ENCODE measurements at regions not wholly inside any gene's neighbourhood (a gene's known extent, or its start where the extent isn't known, plus 50 kb on each side); places are given as distances from the start of the nearest gene placed in this dataset.

- peak; percentile 82 for DNase-seq (ENCODE audit: low read depth)
Observed at GRCh38 chr6:140977403-140977802, 1155.3 kb upstream of the GJE1 start.

- DNase-seq (ENCODE audit: low read depth) = no peak
Observed at GRCh38 chr6:140976806-140977205, 1155.9 kb upstream of the GJE1 start.

GRCh38 chr6:140970485-140970884 is 1162.2 kb upstream of the GJE1 start:
- peak; percentile 76 for DNase-seq (ENCODE audit: low read depth)

DNA sequence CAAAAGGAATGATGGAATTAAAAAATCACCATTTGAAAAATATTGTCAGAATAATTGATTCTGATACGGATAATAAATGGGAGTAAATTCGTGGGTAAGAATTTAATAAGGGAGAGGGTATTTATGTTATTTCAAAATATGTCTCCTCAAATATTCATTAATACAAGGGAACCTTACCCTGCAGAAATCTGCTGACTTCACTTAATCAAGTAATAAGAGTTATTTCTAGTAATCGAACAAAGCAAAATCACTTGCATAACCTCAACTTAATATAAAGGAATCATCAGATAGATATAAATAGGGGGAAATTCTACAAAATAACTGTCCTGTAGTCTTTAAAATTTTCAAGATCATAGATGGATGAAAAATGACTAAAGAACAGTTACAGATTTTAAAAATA is 1164.7 kb upstream of the GJE1 start:
- DNase-seq (ENCODE audit: low read depth) = no peak

GRCh38 chr6:140966676-140967075 is 1166.0 kb upstream of the GJE1 start:
- no peak for DNase-seq (ENCODE audit: low read depth)

GRCh38 chr6:140960566-140960965 is 1172.2 kb upstream of the GJE1 start:
- DNase-seq (ENCODE audit: low read depth) = no peak

DNA sequence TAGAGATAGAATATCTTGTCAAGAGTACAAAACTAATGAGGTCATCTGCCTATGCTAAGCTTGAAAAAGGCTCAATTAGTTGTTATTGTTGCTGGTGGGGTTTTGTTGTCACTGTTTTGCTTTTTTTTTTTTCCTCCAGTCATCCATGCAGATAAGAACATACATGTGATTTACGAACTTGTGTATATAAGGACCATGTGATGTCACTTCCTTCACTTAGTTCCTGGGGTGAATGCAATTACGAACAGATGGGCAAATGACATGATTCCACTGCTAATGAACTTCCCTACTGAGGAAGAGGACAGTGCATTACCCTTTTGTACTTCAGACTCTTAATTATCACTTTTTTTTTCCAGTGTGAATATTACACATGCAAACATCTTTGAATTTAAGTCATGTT is 1175.3 kb upstream of the GJE1 start:
- DNase-seq (ENCODE audit: low read depth) = no peak

- peak; percentile 57 for DNase-seq (ENCODE audit: low read depth)
Observed at GRCh38 chr6:140956571-140957369, 1176.0 kb upstream of the GJE1 start.

GRCh38 chr6:140940251-140940925 is 1192.3 kb upstream of the GJE1 start:
- no peak for DNase-seq (ENCODE audit: low read depth)

GRCh38 chr6:140932909-140933308 is 1199.8 kb upstream of the GJE1 start:
- no peak for DNase-seq (ENCODE audit: low read depth)

DNA sequence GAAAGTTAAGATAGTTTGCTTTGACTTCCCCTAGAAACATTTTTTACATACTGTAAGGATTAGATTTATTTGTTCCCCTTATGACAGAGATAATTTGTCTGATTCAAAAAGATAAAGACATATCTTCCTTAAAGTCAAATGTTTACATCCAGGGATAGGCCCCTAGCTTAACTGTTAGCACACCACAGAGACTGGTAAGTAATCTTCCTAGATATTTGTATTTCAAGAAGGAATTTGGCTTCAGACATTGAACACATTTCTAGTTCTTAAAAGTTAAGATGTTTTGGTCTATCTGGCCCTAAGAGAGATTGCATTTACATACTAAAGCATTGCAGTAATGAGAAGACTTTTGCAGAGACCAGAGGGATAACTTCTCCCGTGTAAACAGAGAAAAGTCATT is 1201.1 kb upstream of the GJE1 start:
- DNase-seq (ENCODE audit: low read depth) = no peak

- no peak for DNase-seq (ENCODE audit: low read depth)
Observed at GRCh38 chr6:140929121-140929520, 1203.6 kb upstream of the GJE1 start.

DNA sequence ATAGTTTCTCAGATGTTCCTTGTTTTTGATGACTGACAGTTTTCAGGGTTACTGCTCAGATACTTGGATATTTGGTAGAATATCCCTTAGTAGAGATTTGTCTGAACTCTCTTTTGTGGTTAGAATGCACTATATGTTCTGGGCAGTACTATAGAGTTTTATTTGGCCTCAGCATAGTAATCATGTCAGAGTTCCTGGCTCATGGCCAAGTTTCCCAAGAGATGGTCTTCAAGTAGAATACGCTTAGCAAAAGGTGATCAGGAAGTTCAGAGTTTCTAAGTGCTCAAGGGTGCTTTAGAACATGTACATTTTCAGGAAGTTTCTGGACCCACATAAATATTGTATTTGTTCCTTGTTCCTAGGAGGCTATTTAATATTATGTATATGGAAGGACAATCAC is 1209.7 kb upstream of the GJE1 start:
- no peak for DNase-seq (ENCODE audit: low read depth)

- DNase-seq (ENCODE audit: low read depth) = peak; percentile 79
Observed at GRCh38 chr6:140921366-140922226, 1211.1 kb upstream of the GJE1 start.

DNA sequence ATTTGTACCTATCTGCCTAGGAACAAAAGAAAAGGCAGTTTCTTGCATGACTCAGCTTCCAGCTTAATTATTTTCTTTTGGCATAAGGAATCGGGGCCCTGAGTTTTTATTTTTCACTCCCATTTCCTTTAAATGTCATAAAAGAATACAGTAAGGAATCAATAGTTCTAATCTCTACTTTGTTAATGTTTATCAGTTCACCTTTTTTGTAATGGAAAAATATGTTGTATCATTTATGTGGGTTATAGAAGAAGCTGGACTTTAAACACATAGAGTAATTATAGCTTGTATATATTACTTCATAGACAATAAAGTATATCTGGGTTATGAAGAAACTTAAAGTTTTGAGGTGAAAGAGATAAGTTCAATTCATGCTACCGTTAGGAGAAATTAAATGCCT is 1214.8 kb upstream of the GJE1 start:
- no peak for DNase-seq (ENCODE audit: low read depth)

- DNase-seq (ENCODE audit: low read depth) = no peak
Observed at GRCh38 chr6:140915551-140915950, 1217.2 kb upstream of the GJE1 start.

DNA sequence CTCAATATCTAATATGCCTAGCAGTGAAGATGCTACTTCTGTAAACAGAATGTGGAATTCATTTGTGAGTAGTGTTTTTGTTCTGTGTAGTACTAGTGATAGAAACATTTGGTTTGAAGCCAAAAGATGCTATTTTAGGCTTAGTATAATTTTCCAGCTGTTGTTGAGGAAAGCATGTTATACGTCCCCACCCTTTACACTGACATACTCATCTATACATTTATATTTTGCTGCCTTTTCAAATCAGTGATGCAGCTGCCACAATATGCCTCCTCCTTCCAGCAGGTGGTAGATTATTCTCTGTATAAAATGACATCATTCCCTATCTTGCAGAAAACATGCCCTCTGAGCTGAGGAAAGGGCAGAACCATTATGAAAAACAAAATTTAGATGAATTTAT is 1217.6 kb upstream of the GJE1 start:
- no peak for DNase-seq (ENCODE audit: low read depth)

DNA sequence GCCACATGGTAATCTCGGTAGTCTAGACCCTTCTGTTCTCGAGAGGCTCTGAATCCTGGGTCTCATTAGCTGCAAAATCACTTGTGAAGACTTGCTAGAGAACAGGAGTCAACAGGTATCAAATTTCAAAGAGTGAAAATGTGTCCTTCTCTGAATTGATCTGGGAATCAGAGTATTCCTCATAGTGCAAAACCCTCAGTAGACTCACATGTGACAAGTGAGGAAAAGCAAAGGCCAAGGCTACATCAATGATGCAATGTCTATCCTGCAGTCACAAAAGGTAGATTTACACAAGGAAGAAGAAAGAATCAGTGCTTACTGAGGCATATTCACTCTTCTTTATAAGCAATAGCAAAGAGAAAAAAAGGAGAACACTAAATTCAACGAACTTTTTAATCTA is 1220.0 kb upstream of the GJE1 start:
- no peak for DNase-seq (ENCODE audit: low read depth)

DNA sequence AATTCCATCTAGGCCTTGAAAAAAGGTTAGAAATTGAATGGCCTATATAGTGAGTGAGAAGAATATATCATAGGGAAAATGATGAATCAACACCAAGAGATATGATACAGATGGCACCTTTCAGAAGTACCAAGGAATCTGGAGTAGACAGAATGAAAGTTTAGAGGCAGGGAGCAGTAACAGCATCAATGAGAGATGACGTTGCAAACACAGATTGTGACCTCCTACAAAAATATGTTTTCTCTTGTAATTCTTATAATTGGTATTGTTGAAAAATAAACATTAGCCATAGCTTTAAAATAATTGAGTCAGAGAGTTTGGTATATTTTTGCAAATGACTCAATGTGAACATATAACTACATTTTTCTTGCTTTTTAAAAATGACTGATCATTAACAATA is 1223.1 kb upstream of the GJE1 start:
- DNase-seq (ENCODE audit: low read depth) = no peak

GRCh38 chr6:140909156-140909555 is 1223.6 kb upstream of the GJE1 start:
- no peak for DNase-seq (ENCODE audit: low read depth)

DNA sequence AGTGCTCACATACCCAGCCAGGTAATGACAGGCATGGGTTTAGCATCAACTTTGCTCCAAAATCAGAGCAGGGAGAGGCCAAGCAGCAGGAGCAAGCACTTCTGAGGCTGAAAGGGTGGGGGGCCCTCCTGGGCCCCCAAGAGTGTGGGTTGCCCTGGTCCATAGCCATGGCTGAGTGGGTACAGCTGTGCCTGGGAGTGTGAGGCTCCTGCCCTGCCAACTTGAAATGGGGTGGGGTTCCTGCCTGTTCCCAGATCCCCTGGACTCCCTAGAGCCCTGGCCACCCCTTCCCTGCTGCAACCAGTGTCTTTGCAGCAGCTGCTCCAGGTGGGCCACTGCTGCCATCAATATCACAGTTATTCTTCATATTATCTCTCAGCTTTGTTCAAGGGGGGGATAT is 1224.2 kb upstream of the GJE1 start:
- no peak for DNase-seq (ENCODE audit: low read depth)

DNA sequence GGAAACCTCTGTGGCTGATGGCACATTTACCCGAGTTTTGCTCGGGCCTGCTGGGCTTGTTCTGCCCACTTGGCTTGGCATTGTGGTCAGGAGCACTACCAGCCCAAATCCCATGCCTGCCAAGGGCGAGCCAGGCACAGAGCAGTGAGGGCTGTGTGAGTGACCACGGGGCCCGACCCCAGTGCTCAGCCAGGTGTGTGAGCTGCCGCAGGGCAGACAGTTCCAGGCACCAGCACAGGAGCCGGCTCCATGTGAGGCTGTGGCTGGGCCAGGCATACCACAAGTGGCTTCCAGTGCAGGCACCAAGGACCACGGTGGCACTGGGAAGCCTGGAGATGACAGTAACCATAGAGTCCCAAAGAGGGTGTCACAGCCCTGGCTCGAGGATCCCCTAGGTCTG is 1225.5 kb upstream of the GJE1 start:
- no peak for DNase-seq (ENCODE audit: low read depth)

DNA sequence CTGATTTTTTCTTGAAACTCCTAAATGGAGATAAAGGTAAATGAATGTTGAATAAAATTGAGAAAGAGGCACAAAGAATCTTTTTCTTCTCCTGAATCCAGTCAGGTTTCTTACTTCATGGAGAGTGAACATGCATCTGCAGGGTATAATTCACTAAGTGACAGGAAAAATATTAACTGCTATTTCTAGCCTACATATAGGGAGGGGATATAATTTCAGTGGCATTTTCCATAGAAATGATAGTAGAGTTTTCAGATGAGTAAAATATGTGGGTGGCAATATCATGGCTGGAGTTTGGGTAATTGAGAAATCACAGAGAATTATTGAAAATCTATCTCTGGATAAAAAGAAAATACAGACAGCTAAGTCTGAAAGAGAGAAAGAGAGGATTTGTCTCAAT is 1227.0 kb upstream of the GJE1 start:
- no peak for DNase-seq (ENCODE audit: low read depth)
